IPS-11a (cell line): ENCODE measurements at regions not wholly inside any gene's neighbourhood (a gene's known extent, or its start where the extent isn't known, plus 50 kb on each side); places are given as distances from the start of the nearest gene placed in this dataset.

Experiments
- H3K4me3 ChIP-seq: one replicate; pipeline ENCODE4 v1.5.1; 2013; ENCODE audit warnings: low read depth, low read length, control low read depth

- no peak overlapping the region for H3K4me3 ChIP-seq
Observed at GRCh38 chr19:33946535-33947264, 150.0 kb downstream of the KCTD15 start.

DNA sequence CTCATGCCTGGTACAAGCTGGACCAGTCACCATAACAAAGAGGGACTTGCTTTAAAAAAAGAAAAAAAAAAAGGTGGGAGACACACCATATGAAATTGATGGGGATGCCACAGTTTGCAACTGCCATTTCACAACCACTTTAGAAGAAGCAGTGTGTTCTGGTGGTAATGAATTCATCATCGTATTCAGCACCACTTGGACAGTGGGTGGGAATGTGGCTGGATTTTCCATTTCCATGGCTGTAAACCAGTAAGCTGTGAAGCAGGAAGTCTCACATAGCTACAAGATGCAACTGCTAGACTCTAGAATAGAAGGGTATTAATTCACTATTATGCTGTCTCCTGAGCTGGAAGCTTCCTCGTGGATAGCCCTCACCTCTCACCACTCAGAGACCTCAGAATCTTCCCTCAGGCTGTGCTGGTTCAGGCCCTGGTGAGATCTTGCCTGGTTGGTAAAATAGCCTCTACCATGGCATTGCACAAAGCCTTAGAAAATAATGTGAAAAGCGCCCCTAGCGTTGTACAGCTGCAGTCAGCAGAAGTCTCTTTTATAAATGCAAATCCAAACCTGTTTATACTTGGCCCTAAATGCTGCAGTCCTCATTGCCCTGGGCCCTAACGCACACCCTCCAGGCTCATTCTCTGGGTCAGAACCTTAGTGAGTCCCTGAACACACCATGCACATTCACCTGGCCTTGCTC, 150.7 kb downstream of the KCTD15 start:
- H3K4me3 ChIP-seq, result no peak overlapping the region

GRCh38 chr19:33948651-33949335, 152.1 kb downstream of the KCTD15 start:
- no peak overlapping the region for H3K4me3 ChIP-seq

GRCh38 chr19:33950091-33950750, 153.6 kb downstream of the KCTD15 start:
- H3K4me3 ChIP-seq, result no peak overlapping the region

DNA sequence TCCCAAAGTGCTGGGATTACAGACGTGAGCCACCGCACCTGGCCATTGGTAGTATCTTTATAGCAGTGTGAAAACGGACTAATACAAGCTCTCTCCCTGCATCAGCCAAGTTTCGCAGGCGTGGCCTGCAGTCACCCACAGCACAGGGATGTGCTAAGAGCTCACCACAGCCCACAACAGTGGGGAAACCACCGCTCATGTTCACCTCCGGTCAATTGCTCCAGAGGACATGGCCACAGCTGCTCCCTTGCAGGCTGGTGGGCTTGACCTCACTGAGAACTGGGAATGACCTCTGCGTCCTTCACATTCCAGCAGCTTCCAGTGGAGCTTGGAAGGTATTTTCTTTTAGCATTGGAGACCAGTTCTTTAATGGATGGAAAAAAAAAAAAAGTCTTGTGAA, 156.4 kb downstream of the KCTD15 start:
- H3K4me3 ChIP-seq, result no peak overlapping the region

- H3K4me3 ChIP-seq, result no peak overlapping the region
Observed at GRCh38 chr19:33953592-33953991, 156.9 kb downstream of the KCTD15 start.

DNA sequence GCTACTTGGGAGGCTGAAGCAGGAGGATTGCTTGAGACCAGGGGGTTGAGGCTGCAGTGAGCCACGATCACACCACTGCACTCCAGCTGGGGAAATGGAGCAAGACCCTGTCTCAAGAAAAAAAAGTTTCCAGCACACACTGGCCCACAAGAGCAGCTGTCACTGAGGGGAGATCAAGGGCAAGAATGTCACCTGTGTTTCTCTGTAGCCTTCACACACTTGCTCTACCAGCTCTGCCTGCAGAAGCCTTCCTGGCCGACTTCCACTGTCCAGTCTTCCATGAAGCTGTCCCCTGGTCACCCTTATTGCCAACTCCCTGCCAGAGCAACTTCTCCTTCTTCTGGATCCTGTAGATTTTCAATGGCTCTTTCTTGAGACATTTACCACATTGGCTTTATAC, 158.0 kb downstream of the KCTD15 start:
- H3K4me3 ChIP-seq, result no peak overlapping the region

- no peak overlapping the region for H3K4me3 ChIP-seq
Observed at GRCh38 chr19:33956941-33957340, 160.3 kb downstream of the KCTD15 start.

DNA sequence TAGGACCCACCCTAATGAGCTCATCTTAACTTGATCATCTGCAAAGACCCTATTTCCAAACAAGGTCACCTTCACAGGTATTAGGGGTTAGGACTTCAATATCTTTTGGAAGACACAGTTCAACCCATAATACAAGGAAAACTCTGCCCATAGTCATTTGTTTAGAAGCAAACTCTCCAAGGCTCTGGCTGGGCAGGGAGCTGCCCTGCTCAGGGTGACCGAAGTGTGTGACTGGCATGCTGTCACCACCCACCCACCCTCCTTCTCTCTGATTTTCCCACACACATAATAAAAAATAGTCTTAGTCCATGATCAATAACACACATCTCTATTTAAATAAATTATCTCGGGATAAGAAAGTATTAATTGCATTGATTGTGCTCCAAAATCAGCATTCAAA, 161.1 kb downstream of the KCTD15 start:
- H3K4me3 ChIP-seq, result no peak overlapping the region

DNA sequence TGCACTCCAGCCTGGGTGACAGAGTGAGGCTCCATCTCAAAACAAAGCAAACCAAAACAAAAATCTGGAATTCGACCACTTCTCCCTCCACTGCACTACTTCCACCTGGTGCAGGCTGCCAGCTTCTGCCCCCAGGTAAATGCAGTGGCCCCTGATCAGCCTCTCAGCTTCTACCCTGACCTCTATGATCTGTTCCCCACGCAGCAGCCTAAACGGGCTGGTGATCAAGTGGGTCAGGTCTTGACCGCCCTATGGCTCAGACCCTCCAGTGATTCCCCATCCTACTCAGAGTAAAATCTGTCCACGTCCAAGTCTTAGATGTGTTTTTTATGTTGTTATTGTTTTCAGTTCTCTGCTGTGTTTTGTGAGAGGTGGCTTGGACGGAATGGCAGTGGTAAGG, 163.9 kb downstream of the KCTD15 start:
- H3K4me3 ChIP-seq, result no peak overlapping the region

DNA sequence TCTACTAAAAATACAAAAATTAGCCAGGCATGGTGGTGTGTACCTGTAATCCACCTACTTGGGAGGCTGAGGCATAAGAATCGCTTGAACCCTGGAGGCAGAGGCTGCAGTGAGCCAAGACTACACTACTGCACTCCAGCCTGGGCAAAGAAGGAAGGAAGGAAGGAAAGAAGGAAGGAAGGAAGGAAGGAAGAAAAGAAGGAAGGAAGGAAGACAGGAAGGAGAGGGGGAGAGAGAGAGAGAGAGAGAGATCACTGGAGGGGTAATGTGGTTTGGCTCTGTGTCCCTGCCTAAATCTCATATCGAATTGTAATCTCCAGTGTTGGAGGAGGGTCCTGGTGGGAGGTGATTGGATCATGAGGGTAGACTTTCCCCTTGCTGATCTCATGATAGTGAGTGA, 165.5 kb downstream of the KCTD15 start:
- H3K4me3 ChIP-seq, result no peak overlapping the region

DNA sequence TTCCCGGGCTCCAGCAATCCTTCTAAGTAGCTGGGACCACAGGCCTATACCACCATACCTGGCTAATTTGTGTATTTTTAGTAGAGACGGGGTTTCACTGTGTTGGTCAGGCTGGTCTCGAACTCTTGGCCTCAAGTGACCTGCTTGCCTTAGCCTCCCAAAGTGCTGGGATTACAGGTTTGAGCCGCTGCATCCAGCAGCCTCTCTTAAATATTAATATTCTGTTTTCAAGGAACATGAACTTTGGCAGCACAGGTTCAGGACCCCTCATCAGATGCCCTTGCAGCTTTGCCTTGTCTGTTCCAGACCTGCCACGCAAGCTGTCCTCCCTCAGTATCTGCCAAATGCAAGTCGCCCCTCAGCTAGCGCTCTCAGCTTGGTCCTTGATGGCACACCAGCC, 166.8 kb downstream of the KCTD15 start:
- no peak overlapping the region for H3K4me3 ChIP-seq

DNA sequence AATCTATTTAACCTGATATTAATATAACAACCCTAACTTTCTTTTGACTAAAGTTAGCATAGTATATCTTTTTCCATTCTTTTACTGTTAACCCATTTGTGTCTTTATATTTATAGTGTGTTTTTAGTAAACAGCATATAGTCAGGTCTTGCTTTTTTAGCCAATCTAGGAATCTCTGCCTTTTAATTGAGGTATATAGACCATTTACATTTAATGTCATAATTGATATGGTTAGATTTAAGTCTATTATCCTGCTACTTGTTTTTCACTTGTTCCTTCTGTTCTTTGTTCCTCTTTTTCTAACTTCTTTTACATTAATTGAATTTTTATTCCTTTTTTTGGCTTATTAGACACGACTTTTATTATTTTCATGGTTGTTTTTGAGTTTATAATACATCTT, 174.4 kb downstream of the KCTD15 start:
- H3K4me3 ChIP-seq, result no peak overlapping the region

GRCh38 chr19:33977756-33978685, 181.4 kb downstream of the KCTD15 start:
- no peak overlapping the region for H3K4me3 ChIP-seq

DNA sequence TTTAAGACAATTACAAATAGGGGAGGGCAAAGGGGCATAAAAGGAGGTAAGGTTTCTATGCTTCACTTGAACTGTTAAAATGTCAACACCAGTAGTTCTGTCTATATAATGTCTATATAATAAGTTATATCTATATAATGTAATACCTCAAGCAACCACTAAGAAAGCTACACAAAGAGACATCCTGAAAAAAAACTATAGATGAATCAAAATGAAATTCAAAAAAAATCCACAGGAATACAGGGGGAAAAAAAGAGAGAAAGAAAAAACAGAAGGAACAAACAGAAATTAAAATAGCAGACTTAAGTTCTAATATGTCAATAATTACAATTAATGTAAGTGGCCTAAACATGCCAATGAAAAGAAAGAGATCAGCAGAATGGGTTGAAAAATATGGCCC, 186.0 kb downstream of the KCTD15 start:
- H3K4me3 ChIP-seq, result no peak overlapping the region

DNA sequence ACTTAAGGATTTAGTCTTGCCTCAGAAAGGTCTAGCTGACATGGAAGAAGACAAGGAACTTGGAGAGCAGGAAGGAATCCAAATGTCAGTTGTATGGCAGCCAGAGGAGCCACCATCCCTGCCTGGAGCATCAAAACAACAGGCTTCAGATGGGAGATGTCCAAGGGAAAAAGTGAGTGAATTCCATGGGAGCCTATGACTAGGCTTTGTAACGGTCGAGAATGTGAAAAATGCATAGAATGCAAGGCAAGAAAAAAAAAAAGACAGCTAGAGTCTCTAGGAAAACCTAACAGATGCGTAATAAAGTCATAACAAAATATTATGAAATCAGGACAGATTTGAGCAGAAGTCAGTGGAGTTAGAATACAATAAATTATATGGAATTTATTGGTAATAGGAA, 183.7 kb upstream of the LSM14A start:
- no peak overlapping the region for H3K4me3 ChIP-seq

DNA sequence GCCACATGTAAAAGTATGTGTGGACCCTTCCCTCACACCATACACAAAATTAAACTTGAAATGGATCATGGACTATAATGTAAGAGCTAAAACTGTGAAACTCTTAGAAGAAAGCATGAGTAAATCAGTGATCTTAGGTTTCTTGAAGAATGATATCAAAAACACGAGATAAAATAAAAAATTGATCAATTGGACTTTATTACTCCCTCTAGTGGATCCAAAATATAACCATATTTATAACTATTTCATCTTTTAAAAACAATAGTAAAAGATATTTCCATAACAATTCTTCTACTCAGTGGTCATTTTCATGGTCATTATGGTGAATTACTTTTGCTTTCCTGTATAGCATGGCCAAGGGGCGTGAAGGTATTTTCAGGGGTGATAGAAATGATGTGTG, 174.6 kb upstream of the LSM14A start:
- H3K4me3 ChIP-seq, result no peak overlapping the region

DNA sequence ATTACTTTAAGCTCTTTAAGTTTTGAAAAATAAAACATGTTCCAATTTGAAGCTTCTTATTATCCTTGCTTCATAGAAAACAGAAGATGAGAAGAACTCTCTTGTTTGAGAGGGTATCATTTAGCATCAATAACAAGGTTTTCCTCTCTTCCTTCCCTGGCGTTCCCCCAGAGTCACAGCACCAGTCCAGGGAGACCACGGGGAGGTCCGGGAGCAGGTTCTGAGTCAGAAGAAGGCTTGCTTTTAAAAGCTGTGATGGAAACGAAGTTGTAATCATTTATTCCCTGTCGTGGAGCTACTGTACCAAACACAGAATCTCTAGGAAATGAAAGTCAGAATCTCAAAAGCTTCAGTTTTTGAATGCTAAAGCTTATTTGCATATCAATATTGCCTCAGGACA, 174.0 kb upstream of the LSM14A start:
- no peak overlapping the region for H3K4me3 ChIP-seq

GRCh38 chr19:33998739-33999345, 173.5 kb upstream of the LSM14A start:
- no peak overlapping the region for H3K4me3 ChIP-seq

DNA sequence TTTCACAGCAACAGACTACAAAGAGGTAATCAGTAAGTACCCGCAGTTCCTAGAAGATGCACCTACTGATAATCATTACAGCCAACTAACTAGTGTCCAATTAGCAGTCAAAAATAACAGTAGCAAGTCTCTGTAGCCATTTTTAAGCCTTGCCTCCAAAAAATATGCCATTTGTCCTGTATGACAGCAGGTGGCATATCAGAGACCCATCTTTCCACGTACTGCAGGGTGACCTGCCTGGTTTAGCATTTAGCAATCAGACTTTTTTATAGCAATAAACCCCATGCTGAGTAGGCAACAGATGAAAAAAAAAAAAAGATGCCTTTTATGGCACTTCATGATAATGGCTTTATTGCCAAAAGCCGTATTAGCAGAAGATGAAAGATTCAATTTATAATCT, 155.3 kb upstream of the LSM14A start:
- H3K4me3 ChIP-seq, result no peak overlapping the region
